Stimulated activated CD8-positive, alpha-beta memory T cell treated with anti-CD3 and anti-CD28 coated beads, Interleukin-7, amount 100 ng/mL, for 24 hours (primary cell): ENCODE measurements at regions not wholly inside any gene's neighbourhood (a gene's known extent, or its start where the extent isn't known, plus 50 kb on each side); places are given as distances from the start of the nearest gene placed in this dataset.

ENCODE experiments used
- DNase-seq: peaks from one replicate; pipeline ENCODE4 v3.0.0-alpha.2; 2020; ENCODE audit warnings: low read depth

GRCh38 chr7:36100226-36100625 is 52.8 kb upstream of the EEPD1 start:
- DNase-seq, result no peak

GRCh38 chr7:36100634-36101033 is 52.4 kb upstream of the EEPD1 start:
- no peak for DNase-seq
